COLO668 (cell line): ENCODE measurements at regions not wholly inside any gene's neighbourhood (a gene's known extent, or its start where the extent isn't known, plus 50 kb on each side); places are given as distances from the start of the nearest gene placed in this dataset.

ENCODE experiments used
- DNase-seq: peaks from one replicate; lab custom pipeline; 2025; ENCODE audit not compliant: unreplicated experiment; lab: John Stamatoyannopoulos, UW

DNA sequence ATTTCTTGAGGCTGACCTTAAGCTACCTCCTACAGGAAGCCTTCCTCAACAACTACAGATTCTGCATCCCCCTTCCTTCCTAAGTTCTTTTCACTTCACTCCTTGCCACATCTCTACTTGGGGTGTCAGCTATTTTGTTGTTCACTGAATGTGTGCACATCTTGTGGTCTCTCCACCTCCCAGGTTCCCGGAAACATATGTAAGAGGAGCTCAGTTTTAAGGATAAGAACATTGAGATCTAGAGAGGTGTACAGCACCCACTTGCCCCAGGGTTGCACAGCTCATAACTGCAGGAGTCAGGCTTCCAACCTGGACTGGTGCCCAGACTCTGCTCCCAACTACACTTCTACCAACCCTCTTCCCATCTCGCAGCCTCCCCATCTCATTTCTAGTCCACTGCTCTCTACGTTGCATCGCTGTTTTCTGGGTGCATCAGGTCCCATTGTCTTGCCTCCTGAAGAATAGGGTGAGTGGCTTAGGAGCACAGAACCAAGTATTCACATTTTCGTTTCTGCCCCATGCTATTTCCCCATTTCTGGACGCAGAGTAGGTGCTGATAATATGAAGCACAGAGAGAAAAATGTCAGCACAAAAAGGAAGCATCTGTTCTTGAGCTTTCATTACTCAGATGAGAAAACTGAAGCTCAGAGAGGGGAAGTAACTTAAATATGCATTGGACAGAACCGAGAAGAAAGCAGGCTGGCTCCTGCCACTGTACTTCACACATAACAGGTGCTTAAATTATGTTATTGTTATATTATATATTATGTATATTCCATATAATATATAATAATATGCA, 292.0 kb upstream of the CCL2 start:
- no peak for DNase-seq

DNA sequence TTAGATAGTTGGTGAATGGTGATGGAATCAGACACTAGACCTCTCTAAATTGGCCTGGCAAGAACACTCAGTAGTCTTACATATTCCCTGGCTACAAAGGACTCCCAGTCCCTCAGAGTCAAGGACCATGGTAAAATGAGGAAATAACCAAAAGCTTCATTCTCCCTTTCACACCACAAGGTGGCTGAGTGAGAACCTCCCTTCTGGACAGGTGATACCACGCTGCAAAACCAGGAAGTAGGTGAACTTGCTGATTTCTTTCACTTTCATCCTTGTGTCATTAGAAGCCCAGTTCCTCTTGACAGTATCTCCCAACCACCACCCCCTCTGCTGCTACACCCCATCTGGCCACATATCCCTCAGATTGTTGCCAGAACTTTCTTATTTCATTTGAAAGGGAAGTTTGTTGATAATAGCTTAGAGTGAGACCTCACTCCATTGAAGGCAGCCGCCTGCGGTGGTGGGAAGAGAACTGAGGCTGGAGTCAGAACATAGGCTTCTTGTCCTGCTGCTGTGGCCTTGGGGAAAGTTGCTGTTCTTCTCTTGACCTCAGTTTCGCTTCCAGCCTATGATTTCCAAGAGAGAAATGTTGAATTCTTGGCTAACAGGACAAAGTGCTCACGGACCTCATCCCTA, 290.6 kb upstream of the CCL2 start:
- DNase-seq: no peak

DNA sequence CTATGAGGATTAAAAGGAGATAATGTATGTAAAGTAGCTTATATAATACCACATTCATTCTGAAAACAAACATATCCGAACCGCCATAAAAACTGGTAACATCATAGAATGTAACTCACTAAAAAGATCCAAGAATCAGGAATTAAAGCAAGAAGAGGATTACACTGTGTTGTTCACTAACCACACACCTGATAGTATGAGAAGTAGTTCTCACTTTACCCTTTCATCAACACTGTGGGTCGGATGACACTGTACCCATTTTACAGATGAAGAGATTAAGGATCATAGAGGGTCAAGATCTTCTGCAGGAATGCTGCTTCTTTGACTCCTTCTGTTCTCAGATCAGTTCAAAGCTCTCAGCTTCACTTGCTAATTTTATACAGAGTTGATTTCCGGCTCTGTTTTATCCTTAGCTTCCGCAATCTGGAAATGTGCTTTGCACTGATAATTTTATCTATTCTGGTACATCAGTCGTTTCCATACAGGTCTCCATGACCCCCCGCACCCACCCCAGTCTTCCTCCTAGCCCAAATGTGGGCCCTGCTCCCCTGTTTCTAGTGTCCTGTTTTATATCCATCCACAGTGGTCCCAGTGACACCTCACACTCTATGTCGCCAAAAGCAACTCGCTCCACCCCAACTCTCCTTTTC, 288.6 kb upstream of the CCL2 start:
- no peak for DNase-seq

DNA sequence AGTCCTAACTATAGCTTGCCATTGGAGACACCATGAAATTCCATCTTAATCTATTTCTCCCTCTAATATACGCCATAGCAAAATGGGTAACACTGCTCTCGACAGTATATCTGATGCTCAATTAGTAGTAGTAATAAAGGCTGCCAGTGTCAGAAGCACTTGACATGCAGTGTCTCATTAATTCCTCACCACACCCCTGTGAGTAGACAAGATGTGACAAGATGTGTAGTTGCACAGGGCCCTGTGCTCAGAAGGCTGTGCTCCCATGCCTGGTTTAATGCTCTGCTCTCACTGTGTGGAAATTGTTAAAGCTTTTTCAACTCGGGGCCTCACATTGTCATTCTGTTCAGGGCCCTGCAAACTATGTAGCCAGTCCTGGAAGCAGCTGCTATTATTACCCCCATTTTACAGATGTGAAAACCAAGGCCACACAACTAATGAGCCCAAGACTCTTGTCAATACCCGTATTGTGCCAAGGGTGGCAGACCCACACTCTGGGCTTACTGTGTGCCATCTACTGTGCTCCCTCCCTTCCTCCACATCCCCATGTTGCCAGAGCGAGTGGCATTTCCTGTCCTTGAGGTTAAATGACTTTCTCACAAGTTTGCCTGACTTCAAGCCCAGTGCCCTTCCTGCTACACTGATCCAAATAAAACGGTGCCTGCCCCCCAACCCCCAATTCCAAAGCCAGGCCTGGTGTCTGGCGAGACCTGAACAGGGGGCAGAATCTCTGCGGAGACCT, 287.3 kb upstream of the CCL2 start:
- DNase-seq: no peak

DNA sequence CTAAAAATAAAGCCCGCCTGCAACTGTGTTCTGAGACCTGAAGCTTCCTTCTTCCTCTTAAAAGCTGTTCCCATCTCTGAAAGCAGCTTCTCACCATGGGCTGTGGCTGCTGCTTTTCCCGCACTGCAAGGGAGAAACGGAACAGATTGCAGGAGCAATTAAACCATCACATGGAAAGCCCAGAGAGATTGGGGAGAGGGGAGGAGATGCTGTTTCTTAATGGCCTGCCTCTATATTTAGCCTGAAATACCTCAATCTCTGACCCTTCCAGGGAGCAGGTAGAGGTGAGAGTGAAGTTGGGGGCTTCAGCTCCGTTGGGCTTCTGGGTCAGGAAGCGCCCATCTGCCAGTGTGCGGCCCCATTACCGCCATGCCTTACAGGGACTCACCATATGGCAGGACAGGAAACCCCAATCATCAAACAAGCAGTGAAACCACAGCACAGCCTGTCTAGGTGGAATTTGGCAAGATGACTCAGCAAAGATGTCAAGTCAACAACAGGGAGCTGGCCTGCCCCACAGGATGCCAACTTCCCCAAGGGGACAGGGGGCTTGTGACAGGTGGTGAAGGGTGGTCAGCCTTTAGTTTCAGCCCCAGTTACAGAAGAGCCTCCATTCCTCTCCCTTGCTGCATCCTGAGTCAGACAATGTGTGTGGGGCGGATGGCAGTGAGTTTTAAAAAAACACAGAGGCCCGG, 286.6 kb upstream of the CCL2 start:
- DNase-seq: no peak

DNA sequence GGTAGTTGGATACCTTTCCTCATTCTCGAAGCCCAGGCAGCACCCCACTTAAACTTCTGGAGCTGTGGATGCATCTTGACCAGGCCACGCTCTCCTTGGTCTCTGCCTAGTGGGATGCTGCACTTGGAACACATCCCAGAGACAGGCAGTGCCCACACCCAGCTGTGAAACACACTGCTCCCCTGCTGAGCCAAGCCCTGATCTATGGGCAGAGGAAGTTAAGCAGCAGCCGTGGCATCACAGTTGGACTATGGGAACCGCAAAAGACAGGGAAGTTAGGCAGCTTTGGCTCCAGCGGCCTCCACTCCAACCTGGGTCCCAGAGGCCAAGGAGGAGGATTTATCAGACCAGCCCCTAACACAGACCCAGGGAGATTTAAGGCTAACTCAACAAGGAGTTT, 284.8 kb upstream of the CCL2 start:
- DNase-seq: no peak

DNA sequence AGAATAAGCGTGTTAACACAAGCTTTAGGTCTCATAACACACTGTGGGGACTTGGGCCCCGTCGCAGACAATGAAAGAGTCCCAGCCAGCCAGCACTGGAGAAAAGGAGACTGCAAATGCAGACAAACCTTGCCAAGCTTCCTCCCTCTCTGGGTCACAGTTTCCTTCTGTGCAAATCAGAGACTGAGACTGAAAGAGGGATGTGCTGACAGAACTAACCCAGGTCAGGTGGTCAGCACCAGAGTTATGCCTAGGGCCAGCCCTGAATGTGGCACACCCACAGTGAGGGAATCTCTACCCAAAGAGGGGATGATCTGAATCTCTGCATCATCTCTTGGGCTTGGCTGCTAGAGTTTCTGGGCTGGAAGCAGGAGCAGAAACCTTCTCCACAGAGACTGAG, 282.3 kb upstream of the CCL2 start:
- no peak for DNase-seq

DNA sequence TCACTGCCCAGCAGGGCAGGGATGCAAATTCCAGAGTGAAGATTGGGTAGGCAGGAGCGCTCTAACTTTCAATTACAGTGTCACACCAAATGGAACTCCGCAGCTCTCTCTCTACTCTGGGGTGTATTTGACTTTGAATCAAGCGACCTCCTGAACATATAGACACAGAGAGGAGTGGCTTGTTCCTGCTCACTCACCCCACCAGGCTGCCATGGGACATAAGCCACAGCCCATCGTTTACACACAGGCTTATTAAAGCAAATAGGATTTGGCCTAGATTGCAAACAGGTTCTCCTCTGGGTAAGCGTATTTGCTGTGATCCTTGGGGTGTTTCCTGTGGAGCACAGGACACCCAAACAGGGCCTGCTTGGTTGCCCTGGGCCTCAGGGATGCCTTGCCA, 281.6 kb upstream of the CCL2 start:
- no peak for DNase-seq

DNA sequence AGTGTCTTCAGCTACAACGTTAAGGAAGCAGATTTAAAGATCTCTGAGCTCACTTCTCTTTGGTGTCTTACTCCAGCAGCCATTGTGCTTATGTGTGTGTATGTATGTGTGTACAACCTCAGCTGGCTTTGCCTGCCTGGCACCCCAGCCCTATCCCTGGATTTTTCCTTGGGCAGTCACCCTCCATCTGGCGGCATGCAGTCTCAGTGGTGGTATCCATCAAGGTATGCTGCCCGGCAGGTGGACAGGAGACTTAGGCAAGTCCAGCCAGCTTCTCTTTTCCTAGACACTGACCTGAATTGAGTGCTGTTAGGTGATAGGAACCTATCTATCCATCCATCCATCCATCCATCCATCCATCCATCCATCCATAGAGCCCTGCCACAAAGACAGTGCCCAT, 280.8 kb upstream of the CCL2 start:
- no peak for DNase-seq

DNA sequence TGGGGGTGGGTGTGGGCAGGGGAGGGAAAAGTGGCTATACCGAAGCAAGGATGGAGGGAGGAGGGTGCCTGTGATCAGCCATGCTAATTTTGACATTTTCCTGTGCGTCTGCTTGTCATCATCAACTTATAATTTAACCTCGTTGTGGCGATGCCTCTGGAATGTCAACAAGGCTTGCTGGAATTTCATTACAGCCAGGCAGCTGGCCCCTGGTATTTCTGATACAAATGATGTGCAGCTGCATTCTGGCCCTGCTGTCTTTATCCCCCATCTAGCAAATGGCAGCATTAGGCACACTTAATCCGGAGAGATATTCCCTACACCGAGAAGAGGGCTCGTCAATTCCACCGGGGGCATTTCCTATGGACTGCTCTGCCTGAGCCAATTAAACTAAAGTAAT, 278.3 kb upstream of the CCL2 start:
- DNase-seq: no peak

DNA sequence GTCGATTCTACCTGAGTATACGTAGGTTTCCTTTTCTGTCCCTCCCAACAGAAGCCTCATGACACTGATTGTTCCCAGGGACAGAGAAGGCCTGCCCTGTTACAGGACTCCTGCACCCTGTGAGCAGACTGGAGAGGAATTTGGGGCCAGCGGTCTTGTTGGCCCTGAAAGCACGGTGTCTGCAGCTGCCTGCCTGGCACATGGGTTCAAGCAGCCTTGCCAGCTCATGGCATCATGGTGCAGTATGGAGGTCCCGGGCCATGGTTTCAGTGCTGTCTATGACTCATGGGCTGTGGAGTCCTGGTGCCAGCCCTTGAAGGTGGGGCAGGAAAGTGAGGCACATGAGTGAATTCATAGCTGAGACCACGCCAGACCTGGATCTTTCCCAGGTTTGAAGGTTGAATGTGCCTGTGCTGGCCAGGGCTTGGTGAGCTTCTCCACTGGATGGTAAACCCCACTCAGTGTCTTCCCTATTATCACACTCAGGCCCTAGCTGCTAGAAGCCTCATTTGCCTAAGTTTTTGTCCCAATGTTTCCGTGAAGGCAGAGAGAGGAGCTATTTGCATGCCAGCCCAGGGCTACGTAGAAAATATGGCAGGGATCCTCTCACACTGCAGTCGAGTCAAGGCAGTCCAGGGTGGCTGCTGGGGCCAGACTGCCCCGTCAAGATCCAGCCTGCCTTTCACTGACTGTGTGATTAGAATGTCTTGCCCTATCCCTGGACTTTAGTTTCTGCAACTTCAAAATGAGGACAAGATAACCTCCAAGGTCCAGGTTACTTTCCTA, 277.2 kb upstream of the CCL2 start:
- no peak for DNase-seq

DNA sequence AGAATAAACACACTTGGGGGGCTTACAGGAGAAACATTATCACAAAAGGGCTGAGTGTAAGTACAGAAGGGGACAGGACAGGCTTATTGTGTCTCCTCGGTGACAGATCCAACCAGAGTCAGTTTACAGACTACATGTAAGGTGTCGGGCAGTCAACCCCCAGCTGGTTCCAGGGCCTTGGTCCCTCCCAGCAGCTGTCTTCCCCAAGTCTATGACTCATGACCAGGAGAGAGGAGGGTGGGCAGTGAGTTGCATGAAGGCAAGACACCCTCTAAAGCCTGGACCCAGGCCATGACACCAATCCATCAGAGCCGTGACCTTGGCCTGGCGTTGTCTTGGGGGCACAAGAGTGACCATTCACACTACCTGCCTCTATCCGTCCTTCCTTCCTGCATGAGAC, 276.2 kb upstream of the CCL2 start:
- DNase-seq: no peak

DNA sequence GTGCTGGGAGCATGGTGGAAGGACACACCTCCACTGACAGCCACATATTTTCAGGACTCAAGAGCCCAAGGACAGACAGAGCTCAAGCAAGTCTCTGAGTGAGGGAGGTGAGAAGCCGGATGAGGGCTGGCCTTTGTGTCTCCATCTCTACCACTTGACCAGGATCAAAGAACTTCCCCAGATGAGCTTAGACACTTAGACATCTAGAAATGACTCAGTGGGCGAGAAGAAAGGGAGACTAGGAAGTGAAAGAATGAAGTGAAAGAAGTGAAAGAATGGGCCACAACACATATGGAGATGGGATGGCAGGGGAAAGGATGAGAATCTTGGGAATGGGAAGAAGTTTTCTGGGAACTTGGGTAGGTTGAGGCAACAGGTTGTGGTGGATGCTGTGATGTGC, 274.9 kb upstream of the CCL2 start:
- DNase-seq: no peak

DNA sequence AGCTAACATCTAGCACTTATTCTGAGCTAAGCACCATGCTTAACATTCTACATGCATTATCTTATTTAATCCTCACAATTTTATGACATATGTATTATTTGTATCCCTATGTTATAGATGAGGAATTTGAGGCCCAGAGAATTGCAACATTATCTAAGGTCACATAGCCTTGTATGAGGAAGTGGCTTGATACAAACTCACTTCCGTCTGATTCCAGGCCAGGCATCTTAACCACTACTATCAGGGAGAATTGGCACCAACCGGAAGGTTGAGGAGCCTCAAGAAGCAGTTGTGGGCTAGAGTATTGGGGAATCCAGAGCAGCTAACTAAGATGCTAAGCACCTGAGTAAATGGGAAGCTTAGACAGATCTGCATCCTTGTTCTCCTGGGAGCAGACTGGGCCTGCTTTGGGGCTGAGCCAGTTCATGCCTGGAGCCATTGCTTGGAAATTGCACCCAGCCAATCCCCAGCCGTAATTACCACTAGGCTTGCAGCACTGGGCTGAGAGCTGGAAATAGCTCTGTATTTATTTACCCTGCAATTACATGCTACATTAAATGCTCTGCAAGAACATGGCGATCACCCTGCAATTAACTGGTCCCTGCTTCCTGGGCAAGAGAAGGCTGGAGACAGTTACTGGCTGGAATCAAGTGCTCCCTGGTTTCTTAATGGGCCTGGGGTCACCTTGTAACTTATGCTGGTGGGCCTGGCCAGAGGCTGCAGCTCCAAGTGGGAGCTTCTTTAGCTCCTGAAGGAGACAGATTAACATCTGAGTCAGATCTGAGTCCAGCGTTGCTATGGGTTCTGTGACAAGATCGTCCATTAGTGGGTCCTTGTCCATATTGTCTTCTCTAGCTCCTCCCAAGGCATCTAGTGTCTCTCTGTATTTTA, 273.1 kb upstream of the CCL2 start:
- DNase-seq: no peak

DNA sequence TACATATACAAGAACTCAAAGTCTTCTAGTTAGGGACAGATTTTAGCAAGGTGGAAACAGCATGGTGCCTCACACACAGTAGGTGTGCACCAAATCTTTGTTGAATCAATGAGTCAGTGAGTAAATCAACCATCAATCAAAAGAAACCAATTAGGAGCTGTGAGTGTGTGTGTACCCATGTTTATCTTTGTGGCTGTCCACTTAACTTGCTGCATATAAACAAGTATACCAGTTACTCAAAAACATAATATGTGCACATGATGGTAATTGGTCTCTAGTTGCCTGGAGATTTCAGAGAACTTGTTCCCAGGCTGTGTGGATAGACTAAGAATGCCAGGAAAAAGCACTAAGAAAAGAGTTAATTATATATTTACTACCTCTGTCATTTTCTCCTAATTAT, 272.2 kb upstream of the CCL2 start:
- no peak for DNase-seq

DNA sequence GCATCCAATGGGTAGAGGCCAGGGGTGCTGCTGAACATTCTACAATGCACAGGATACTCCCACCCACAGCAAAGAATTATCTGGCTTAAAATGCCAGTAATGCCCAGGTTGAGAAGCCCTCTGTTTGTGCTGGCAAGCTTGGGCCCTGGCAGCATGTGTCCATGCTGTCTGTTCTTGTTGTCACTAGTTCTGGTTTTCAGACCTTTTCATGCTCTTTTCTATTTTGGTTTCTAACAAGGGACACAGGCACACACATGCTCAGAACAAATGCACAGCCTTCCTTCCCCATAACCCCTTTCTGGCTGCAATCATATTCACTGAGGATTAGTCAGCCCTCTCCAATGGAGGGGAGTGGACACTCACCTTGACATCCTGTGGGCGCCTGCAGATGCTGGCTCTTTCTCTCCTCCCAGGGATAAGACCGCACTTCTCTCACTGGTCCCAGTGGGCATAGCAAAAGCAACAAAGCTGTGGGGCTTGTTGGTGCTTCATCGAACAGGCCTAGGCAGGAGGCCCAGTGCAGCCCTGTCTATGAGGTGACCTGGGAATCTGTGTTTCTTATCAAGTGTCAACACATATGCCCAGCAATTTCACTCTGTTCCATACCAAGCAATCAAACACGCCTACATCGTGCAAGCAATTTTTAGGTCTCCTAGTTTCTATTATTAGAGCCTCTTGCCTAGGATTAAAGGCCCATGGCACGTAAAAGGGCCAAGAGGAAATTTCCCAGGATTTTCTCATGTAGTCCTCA, 271.1 kb upstream of the CCL2 start:
- DNase-seq: no peak

DNA sequence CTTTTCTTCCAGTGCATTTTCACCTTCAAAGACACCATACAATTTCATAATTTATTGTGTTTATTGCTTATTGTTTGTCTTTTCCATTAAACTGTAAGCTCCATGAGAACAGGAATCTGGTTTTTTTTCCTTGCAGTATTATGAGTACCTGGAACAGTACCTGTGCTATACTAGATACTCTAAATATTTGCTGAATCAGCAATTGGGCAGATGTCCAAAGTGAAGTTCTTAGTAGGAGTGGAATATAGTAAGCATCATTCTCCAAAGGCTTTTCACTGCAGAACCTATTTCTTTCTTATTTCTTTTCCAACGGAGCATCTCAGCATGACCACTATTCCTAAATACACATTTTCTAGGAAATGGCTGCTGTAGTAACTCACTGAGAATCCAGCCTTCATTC, 269.0 kb upstream of the CCL2 start:
- DNase-seq: no peak

DNA sequence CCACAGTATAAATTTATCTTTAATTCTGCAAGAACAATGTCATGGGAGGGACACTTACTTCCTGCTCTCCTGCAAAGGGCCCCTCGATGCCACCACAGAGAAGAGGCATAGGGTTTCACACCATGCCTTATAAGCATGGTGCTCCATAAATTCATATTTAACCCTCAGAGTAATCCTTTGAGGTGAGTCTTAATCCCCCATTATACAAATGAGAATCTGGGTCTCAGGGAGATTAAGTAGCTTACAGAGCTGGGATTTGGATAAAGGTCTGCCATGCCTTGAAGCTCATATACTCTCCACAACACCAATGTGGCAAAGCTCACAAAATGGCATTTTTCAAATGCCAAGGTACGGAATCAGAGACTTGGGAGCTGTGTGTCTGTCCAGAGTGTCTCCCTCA, 268.5 kb upstream of the CCL2 start:
- no peak for DNase-seq

DNA sequence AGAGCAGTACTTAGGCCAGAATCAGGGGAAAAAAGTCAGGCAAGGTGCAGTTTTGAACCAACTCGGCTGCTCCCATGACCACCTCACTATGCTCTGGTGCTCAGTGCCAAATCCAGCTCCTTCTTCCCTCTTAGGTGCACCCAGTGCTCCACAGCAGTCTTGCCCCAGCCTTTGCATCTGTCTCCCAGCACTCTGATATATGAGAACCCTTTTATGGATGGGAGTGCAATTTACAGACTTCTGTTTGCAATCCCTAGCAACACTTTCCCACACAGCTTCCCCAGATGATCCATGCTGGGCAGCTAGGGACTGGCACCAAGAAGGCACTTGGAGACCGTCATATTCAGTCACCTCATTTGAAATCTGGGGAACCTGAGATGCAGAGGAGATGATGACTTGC, 267.9 kb upstream of the CCL2 start:
- DNase-seq: no peak
